ENCODE measurements at regions not wholly inside any gene's neighbourhood (a gene's known extent, or its start where the extent isn't known, plus 50 kb on each side); places are given as distances from the start of the nearest gene placed in this dataset.
"Not testable (repeated sequence)": the region's sequence is repeated elsewhere in the genome, so short reads cannot be mapped to it uniquely, and the experiment has no call there.

- DNase-seq, result no peak
These were observed 847.2 kb upstream of the B3GALT2 start for GRCh38 chr1:194033646-194034045.

- DNase-seq, result no peak
These were observed 841.6 kb upstream of the B3GALT2 start for GRCh38 chr1:194028002-194028401.

GRCh38 chr1:194026422-194026821, 840.0 kb upstream of the B3GALT2 start:
- no peak for DNase-seq

GRCh38 chr1:194024659-194025058, 838.2 kb upstream of the B3GALT2 start:
- DNase-seq, result no peak

- no peak for DNase-seq
These were observed 827.6 kb upstream of the B3GALT2 start for GRCh38 chr1:194014014-194014413.

- DNase-seq, result no peak
These were observed 827.1 kb upstream of the B3GALT2 start for GRCh38 chr1:194013561-194013960.

GRCh38 chr1:194004146-194004545, 817.7 kb upstream of the B3GALT2 start:
- DNase-seq, result no peak

- not testable (repeated sequence) for DNase-seq
These were observed 815.4 kb upstream of the B3GALT2 start for GRCh38 chr1:194001726-194002350.

GRCh38 chr1:193988885-193989284, 802.5 kb upstream of the B3GALT2 start:
- DNase-seq, result no peak

- no peak for DNase-seq
These were observed 792.8 kb upstream of the B3GALT2 start for GRCh38 chr1:193979219-193979618.

GRCh38 chr1:193974286-193974798, 787.9 kb upstream of the B3GALT2 start:
- DNase-seq, result no peak

GRCh38 chr1:193973428-193973827, 787.0 kb upstream of the B3GALT2 start:
- no peak for DNase-seq

- DNase-seq, result no peak
These were observed 785.2 kb upstream of the B3GALT2 start for GRCh38 chr1:193971595-193971994.

GRCh38 chr1:193960499-193960898, 774.1 kb upstream of the B3GALT2 start:
- DNase-seq, result no peak

GRCh38 chr1:193960040-193960439, 773.6 kb upstream of the B3GALT2 start:
- DNase-seq, result no peak

- DNase-seq, result no peak
These were observed 771.2 kb upstream of the B3GALT2 start for GRCh38 chr1:193957556-193958095.

GRCh38 chr1:193952778-193953374, 766.5 kb upstream of the B3GALT2 start:
- DNase-seq, result no peak

GRCh38 chr1:193951984-193952383, 765.6 kb upstream of the B3GALT2 start:
- no peak for DNase-seq

GRCh38 chr1:193944454-193944853, 758.0 kb upstream of the B3GALT2 start:
- no peak for DNase-seq

- DNase-seq, result no peak
These were observed 753.8 kb upstream of the B3GALT2 start for GRCh38 chr1:193940176-193940575.

GRCh38 chr1:193939585-193939984, 753.2 kb upstream of the B3GALT2 start:
- DNase-seq, result no peak

- no peak for DNase-seq
These were observed 750.9 kb upstream of the B3GALT2 start for GRCh38 chr1:193937308-193937707.

GRCh38 chr1:193932979-193933378, 746.6 kb upstream of the B3GALT2 start:
- DNase-seq, result no peak

GRCh38 chr1:193931356-193931755, 744.9 kb upstream of the B3GALT2 start:
- no peak for DNase-seq
